Gastroesophageal sphincter (tissue), 3 donors: ENCODE measurements at regions not wholly inside any gene's neighbourhood (a gene's known extent, or its start where the extent isn't known, plus 50 kb on each side); places are given as distances from the start of the nearest gene placed in this dataset.

Source experiments
- CTCF ChIP-seq, 4 experiments: fragments of 200-600 bp in 2 of 4; fragments of 450-650 bp in 2 of 4; sonication (generic) in 1 of 4; IDR thresholded peaks; one replicate each; pipeline ENCODE4 v1.5.1; 2017 to 2019; ENCODE audit warnings: antibody characterized with exemption in 4 of 4, mild to moderate bottlenecking in 2 of 4, moderate library complexity in 2 of 4
- EP300 ChIP-seq: sonication (generic); formaldehyde crosslinking; IDR thresholded peaks from one replicate; pipeline ENCODE4 v1.6.1; 2017; ENCODE audit warnings: antibody characterized with exemption, mild to moderate bottlenecking
- POLR2A ChIP-seq, 2 donors: fragments of 450-650 bp; IDR thresholded peaks; one replicate each; pipeline ENCODE4 v1.6.1; 2017; ENCODE audit warnings: antibody characterized with exemption in 2 of 2, mild to moderate bottlenecking in 2 of 2, moderate library complexity in 1 of 2

GRCh38 chr2:67904566-67904965 is 158.2 kb downstream of the C1D start:
- TF ChIP-seq CTCF (IDR thresholded peaks at IDR 0.05) (no peak), EP300 (no peak), POLR2A (IDR thresholded peaks at IDR 0.05) (no peak)
